GM11168 (cell line): ENCODE measurements at regions not wholly inside any gene's neighbourhood (a gene's known extent, or its start where the extent isn't known, plus 50 kb on each side); places are given as distances from the start of the nearest gene placed in this dataset.
"Not testable (repeated sequence)": the region's sequence is repeated elsewhere in the genome, so short reads cannot be mapped to it uniquely, and the experiment has no call there.

ENCODE experiments used
- in situ Hi-C: fragments of 300-500 bp; cut with MboI; formaldehyde crosslinking; loops from one replicate; pipeline ENCODE4 v1.12.0; 2022; ENCODE audit warnings: low sequenced_read_pairs; ENCODE audit not compliant: unreplicated experiment

GRCh38 chr3:4253072-4253832, 49.9 kb upstream of the SETMAR start:
- in situ Hi-C loops, result not testable (repeated sequence)
